ENCODE measurements at regions not wholly inside any gene's neighbourhood (a gene's known extent, or its start where the extent isn't known, plus 50 kb on each side); places are given as distances from the start of the nearest gene placed in this dataset.

GRCh38 chr13:104309431-104309830 lies 1243.2 kb upstream of the SLC10A2 start:
- in situ Hi-C loops (cut with MboI; ENCODE audit: low sequenced_read_pairs, unreplicated experiment): no loop called here
- no peak for TF ChIP-seq CTCF (IDR thresholded peaks at IDR 0.05; ENCODE audit: borderline replicate concordance, control extremely low read depth, extremely low read depth, insufficient read depth, missing control alignments)
- no peak for DNase-seq (ENCODE audit: low spot score)

GRCh38 chr13:104301171-104301975 lies 1235.2 kb upstream of the SLC10A2 start:
- in situ Hi-C loops (cut with MboI; ENCODE audit: low sequenced_read_pairs, unreplicated experiment): no loop called here
- no peak for DNase-seq (ENCODE audit: low spot score)
- no peak for TF ChIP-seq CTCF (IDR thresholded peaks at IDR 0.05; ENCODE audit: borderline replicate concordance, control extremely low read depth, extremely low read depth, insufficient read depth, missing control alignments)

GRCh38 chr13:104297075-104297474 lies 1230.9 kb upstream of the SLC10A2 start:
- in situ Hi-C loops (cut with MboI; ENCODE audit: low sequenced_read_pairs, unreplicated experiment): no loop called here
- no peak for TF ChIP-seq CTCF (IDR thresholded peaks at IDR 0.05; ENCODE audit: borderline replicate concordance, control extremely low read depth, extremely low read depth, insufficient read depth, missing control alignments)
- no peak for DNase-seq (ENCODE audit: low spot score)

GRCh38 chr13:104296286-104296685 lies 1230.1 kb upstream of the SLC10A2 start:
- TF ChIP-seq CTCF (IDR thresholded peaks at IDR 0.05; ENCODE audit: borderline replicate concordance, control extremely low read depth, extremely low read depth, insufficient read depth, missing control alignments): no peak
- DNase-seq (ENCODE audit: low spot score): no peak
- in situ Hi-C loops (cut with MboI; ENCODE audit: low sequenced_read_pairs, unreplicated experiment): no loop called here

- DNase-seq (ENCODE audit: low spot score): no peak
- no peak for TF ChIP-seq CTCF (IDR thresholded peaks at IDR 0.05; ENCODE audit: borderline replicate concordance, control extremely low read depth, extremely low read depth, insufficient read depth, missing control alignments)
- in situ Hi-C loops (cut with MboI; ENCODE audit: low sequenced_read_pairs, unreplicated experiment): no loop called here
Observed at GRCh38 chr13:104295537-104295936, 1229.3 kb upstream of the SLC10A2 start.

- no peak for TF ChIP-seq CTCF (IDR thresholded peaks at IDR 0.05; ENCODE audit: borderline replicate concordance, control extremely low read depth, extremely low read depth, insufficient read depth, missing control alignments)
- in situ Hi-C loops (cut with MboI; ENCODE audit: low sequenced_read_pairs, unreplicated experiment): no loop called here
- no peak for DNase-seq (ENCODE audit: low spot score)
Observed at GRCh38 chr13:104289400-104289799, 1223.2 kb upstream of the SLC10A2 start.

Measured in GM13976 (cell line).